Hepatocyte (in vitro differentiated cells): ENCODE measurements at regions not wholly inside any gene's neighbourhood (a gene's known extent, or its start where the extent isn't known, plus 50 kb on each side); places are given as distances from the start of the nearest gene placed in this dataset.

ENCODE experiments used
- EZH2 ChIP-seq: fragments of 200-600 bp; sonication (generic); IDR thresholded peaks from 2 replicates; pipeline ENCODE4 v1.6.1; 2016; ENCODE audit warnings: antibody characterized with exemption, mild to moderate bottlenecking, borderline replicate concordance
- TF ChIP-seq, protein P1 (sequence below): fragments of 200-600 bp; sonication (generic); IDR thresholded peaks from 2 replicates; pipeline ENCODE4 v1.5.1; 2016; ENCODE audit warnings: antibody characterized with exemption, mild to moderate bottlenecking; ENCODE audit not compliant: poor library complexity

DNA sequence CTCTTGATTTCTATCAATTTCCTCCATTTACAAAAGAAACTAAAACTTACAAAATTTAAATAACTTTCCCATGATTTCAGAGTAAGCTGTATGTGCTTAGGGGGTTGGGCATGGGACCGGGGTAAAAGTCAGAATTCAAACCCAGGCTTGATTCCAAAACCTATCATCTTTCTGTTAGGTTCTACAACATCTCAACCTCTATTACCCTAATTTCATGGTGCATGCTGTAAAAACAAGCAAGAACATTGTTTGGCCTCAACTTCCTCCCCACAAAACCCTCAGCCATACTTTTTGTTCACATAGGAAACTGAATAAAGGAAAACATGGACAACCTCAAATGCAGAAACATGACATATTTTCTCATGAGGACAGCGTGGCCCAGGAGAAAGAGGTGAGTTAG lies 59.3 kb downstream of the RDH14 start:
- TF ChIP-seq, protein P1, sequence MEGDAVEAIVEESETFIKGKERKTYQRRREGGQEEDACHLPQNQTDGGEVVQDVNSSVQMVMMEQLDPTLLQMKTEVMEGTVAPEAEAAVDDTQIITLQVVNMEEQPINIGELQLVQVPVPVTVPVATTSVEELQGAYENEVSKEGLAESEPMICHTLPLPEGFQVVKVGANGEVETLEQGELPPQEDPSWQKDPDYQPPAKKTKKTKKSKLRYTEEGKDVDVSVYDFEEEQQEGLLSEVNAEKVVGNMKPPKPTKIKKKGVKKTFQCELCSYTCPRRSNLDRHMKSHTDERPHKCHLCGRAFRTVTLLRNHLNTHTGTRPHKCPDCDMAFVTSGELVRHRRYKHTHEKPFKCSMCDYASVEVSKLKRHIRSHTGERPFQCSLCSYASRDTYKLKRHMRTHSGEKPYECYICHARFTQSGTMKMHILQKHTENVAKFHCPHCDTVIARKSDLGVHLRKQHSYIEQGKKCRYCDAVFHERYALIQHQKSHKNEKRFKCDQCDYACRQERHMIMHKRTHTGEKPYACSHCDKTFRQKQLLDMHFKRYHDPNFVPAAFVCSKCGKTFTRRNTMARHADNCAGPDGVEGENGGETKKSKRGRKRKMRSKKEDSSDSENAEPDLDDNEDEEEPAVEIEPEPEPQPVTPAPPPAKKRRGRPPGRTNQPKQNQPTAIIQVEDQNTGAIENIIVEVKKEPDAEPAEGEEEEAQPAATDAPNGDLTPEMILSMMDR = no peak
- TF ChIP-seq EZH2 = no peak
